ENCODE measurements at regions not wholly inside any gene's neighbourhood (a gene's known extent, or its start where the extent isn't known, plus 50 kb on each side); places are given as distances from the start of the nearest gene placed in this dataset.

GRCh38 chr15:97096303-97096835 lies 765.9 kb downstream of the NR2F2 start:
- Histone ChIP-seq H3K9ac (ENCODE audit: insufficient read depth in 1 of 2, low read length in 2 of 2) (no peak overlapping the region), H3K27ac (ENCODE audit: low read depth in 1 of 2, low read length in 1 of 2) (no peak overlapping the region), H3K9me3 (ENCODE audit: control insufficient read depth in 4 of 4, insufficient read depth in 3 of 4, low read length in 3 of 4) (no peaks in the 10 kb centered on the region), H3K4me1 (ENCODE audit: control insufficient read depth in 5 of 5, insufficient read depth in 5 of 5, low read length in 5 of 5) (peaks cover 0 to 2% (median 0%) of the 10 kb centered on the region in 5 donors), H3K27me3 (ENCODE audit: control insufficient read depth in 3 of 3, insufficient read depth in 3 of 3, low read length in 2 of 3) (no peaks in the 10 kb centered on the region), H3K4me3 (no peak overlapping the region), H3K36me3 (ENCODE audit: control insufficient read depth in 4 of 4, insufficient read depth in 4 of 4, low read length in 4 of 4) (no peaks in the 10 kb centered on the region)
- no peak for DNase-seq
- no peak for TF ChIP-seq CTCF (IDR thresholded peaks at IDR 0.05; ENCODE audit: control extremely low read depth, extremely low read depth)
- WGBS, 2 donors, result 37 to 38% methylated on average over 2 of the region's 2 CpGs
- ATAC-seq (ENCODE audit: insufficient read depth, low FRiP score), result no peak

GRCh38 chr15:97099040-97099439 lies 768.5 kb downstream of the NR2F2 start:
- Histone ChIP-seq H3K4me3 (no peak overlapping the region), H3K4me1 (ENCODE audit: control insufficient read depth in 5 of 5, insufficient read depth in 5 of 5, low read length in 5 of 5) (no peaks in the 10 kb centered on the region), H3K9me3 (ENCODE audit: control insufficient read depth in 4 of 4, insufficient read depth in 3 of 4, low read length in 3 of 4) (peaks cover 0 to 1% (median 0%) of the 10 kb centered on the region in 4 donors), H3K9ac (ENCODE audit: insufficient read depth in 1 of 2, low read length in 2 of 2) (no peak overlapping the region), H3K36me3 (ENCODE audit: control insufficient read depth in 4 of 4, insufficient read depth in 4 of 4, low read length in 4 of 4) (no peaks in the 10 kb centered on the region), H3K27ac (ENCODE audit: low read depth in 1 of 2, low read length in 1 of 2) (no peak overlapping the region), H3K27me3 (ENCODE audit: control insufficient read depth in 3 of 3, insufficient read depth in 3 of 3, low read length in 2 of 3) (no peaks in the 10 kb centered on the region)
- ATAC-seq (ENCODE audit: insufficient read depth, low FRiP score) (no peak), DNase-seq (no peak)
- 76 to 88% methylated on average over 1 of the region's 1 CpG for WGBS, 2 donors
- TF ChIP-seq CTCF (IDR thresholded peaks at IDR 0.05; ENCODE audit: control extremely low read depth, extremely low read depth), result no peak

- no peak overlapping the region for H3K27ac ChIP-seq (ENCODE audit: low read depth in 1 of 2, low read length in 1 of 2)
- H3K4me1 ChIP-seq (ENCODE audit: control insufficient read depth in 5 of 5, insufficient read depth in 5 of 5, low read length in 5 of 5), result no peaks in the 10 kb centered on the region
- DNase-seq (no peak), ATAC-seq (ENCODE audit: insufficient read depth, low FRiP score) (no peak)
- no peak overlapping the region for H3K4me3 ChIP-seq
- H3K36me3 ChIP-seq (ENCODE audit: control insufficient read depth in 4 of 4, insufficient read depth in 4 of 4, low read length in 4 of 4), result no peaks in the 10 kb centered on the region
- no peaks in the 10 kb centered on the region for H3K27me3 ChIP-seq (ENCODE audit: control insufficient read depth in 3 of 3, insufficient read depth in 3 of 3, low read length in 2 of 3)
- H3K9me3 ChIP-seq (ENCODE audit: control insufficient read depth in 4 of 4, insufficient read depth in 3 of 4, low read length in 3 of 4), result peaks cover 0 to 2% (median under 1%) of the 10 kb centered on the region in 4 donors
- no peak overlapping the region for H3K9ac ChIP-seq (ENCODE audit: insufficient read depth in 1 of 2, low read length in 2 of 2)
- no peak for TF ChIP-seq CTCF (IDR thresholded peaks at IDR 0.05; ENCODE audit: control extremely low read depth, extremely low read depth)
These were observed 771.1 kb downstream of the NR2F2 start for GRCh38 chr15:97101572-97101971.

Data from lung (tissue), 11 donors.